Endothelial cell of umbilical vein (primary cell): ENCODE measurements at regions not wholly inside any gene's neighbourhood (a gene's known extent, or its start where the extent isn't known, plus 50 kb on each side); places are given as distances from the start of the nearest gene placed in this dataset.

ENCODE experiments used
- BruUV-seq: library from RNA; stranded (reverse); fragments of 400-500 nt; replicated peaks from 2 replicates; lab custom pipeline; 2021; lab: Mats Ljungman, UMichigan
- CTCF ChIA-PET: fragments of 300-600, 350-600 bp; sonication (Branson Sonifier 250); formaldehyde crosslinking; loops from one replicate; lab custom pipeline; 2021; ENCODE audit warnings: antibody characterized with exemption, inconsistent platforms; lab: Charles Lee
- POLR2A ChIA-PET: fragments of 300-600, 350-600 bp; sonication (Branson Sonifier 250); formaldehyde crosslinking; loops from one replicate; lab custom pipeline; 2021; ENCODE audit warnings: antibody characterized with exemption, inconsistent platforms; lab: Charles Lee
- DNase-seq: peaks from one replicate; pipeline ENCODE4 v3.0.0-alpha.2; 2011; ENCODE audit warnings: low read depth, low spot score
- FAIRE-seq: peaks from 2 replicates; lab custom pipeline; 2011; peaks lifted over from hg19 to GRCh38; lab: Jason Lieb, UNC
- H2AFZ ChIP-seq: 2 replicates; pipeline ENCODE4 v1.6.0; 2012; ENCODE audit warnings: low read depth, low read length, control low read depth, inconsistent platforms
- H3K27ac ChIP-seq: 2 replicates; pipeline ENCODE4 v1.5.1; 2011; ENCODE audit warnings: low read depth, mild to moderate bottlenecking, control low read depth, low read length, moderate library complexity; ENCODE audit not compliant: insufficient read depth
- H3K27me3 ChIP-seq, 2 experiments: 2 replicates each; pipeline versions ENCODE4 v1.6.0 to v1.6.1; 2011; ENCODE audit warnings: low read length in 2 of 2, mixed read lengths in 1 of 2; ENCODE audit not compliant: control insufficient read depth in 2 of 2, insufficient read depth in 2 of 2
- H3K36me3 ChIP-seq, 2 experiments: 2 replicates in 1 of 2; 3 replicates in 1 of 2; pipeline ENCODE4 v1.5.1; 2011; ENCODE audit warnings: low read length in 2 of 2, mild to moderate bottlenecking in 1 of 2, moderate library complexity in 1 of 2; ENCODE audit not compliant: control insufficient read depth in 2 of 2, insufficient read depth in 2 of 2; ENCODE audit errors: extremely low read depth in 1 of 2
- H3K4me1 ChIP-seq: 3 replicates; pipeline ENCODE4 v1.5.1; 2011; ENCODE audit warnings: mild to moderate bottlenecking, low read length; ENCODE audit not compliant: control insufficient read depth, insufficient read depth; ENCODE audit errors: extremely low read depth
- H3K4me2 ChIP-seq: 2 replicates; pipeline ENCODE4 v1.6.1; 2011; ENCODE audit warnings: low read length, control low read depth, mixed read lengths; ENCODE audit not compliant: insufficient read depth
- H3K4me3 ChIP-seq, 3 experiments: fragments of 200-600 bp in 1 of 3; sonication (generic), shearing (Covaris generic) in 1 of 3; replicated peaks in 1 of 3; 2 replicates each; pipeline ENCODE4 v1.5.1; 2011 to 2016; ENCODE audit warnings: control low read depth in 3 of 3, low read length in 3 of 3, mild to moderate bottlenecking in 2 of 3, inconsistent platforms in 1 of 3, low read depth in 1 of 3, moderate library complexity in 1 of 3; ENCODE audit not compliant: insufficient read depth in 1 of 3
- H3K79me2 ChIP-seq: 2 replicates; pipeline ENCODE4 v1.6.0; 2012; ENCODE audit warnings: low read length, inconsistent platforms; ENCODE audit not compliant: control insufficient read depth, insufficient read depth
- H3K9ac ChIP-seq: replicated peaks from 2 replicates; pipeline ENCODE3; 2011; ENCODE audit warnings: low read length, control low read depth; ENCODE audit not compliant: insufficient read depth; ENCODE audit errors: extremely low read depth
- H3K9me1 ChIP-seq: replicated peaks from 3 replicates; pipeline ENCODE4 v1.6.0; 2011; ENCODE audit warnings: mild to moderate bottlenecking, low read length; ENCODE audit not compliant: control insufficient read depth, insufficient read depth; ENCODE audit errors: extremely low read depth
- H3K9me3 ChIP-seq: replicated peaks from 2 replicates; pipeline ENCODE4 v1.5.1; 2012; ENCODE audit warnings: low read length, inconsistent platforms; ENCODE audit not compliant: control insufficient read depth, insufficient read depth
- H4K20me1 ChIP-seq: replicated peaks from 2 replicates; pipeline ENCODE3; 2011; ENCODE audit warnings: mild to moderate bottlenecking, low read length; ENCODE audit not compliant: control insufficient read depth, insufficient read depth; ENCODE audit errors: extremely low read depth
- EZH2 ChIP-seq: IDR thresholded peaks from 2 replicates; pipeline ENCODE4 v1.6.1; 2012; ENCODE audit warnings: borderline replicate concordance, low read depth, mild to moderate bottlenecking, moderate library complexity, low read length, inconsistent platforms; ENCODE audit not compliant: severe bottlenecking
- FOS ChIP-seq: IDR thresholded peaks from 2 replicates; pipeline ENCODE4 v1.6.1; 2011; ENCODE audit warnings: mild to moderate bottlenecking, low read length, moderate library complexity, borderline replicate concordance; ENCODE audit not compliant: insufficient read depth
- GATA2 ChIP-seq: IDR thresholded peaks from 2 replicates; pipeline ENCODE4 v1.7.0; 2011; ENCODE audit warnings: low read depth, mild to moderate bottlenecking, moderate library complexity, mixed read lengths, low read length; ENCODE audit not compliant: insufficient read length, insufficient read depth
- JUN ChIP-seq: IDR thresholded peaks from 2 replicates; pipeline ENCODE4 v1.6.1; 2011; ENCODE audit warnings: borderline replicate concordance, low read depth; ENCODE audit not compliant: insufficient read length, insufficient read depth
- MAX ChIP-seq: IDR thresholded peaks from 2 replicates; pipeline ENCODE4 v1.6.1; 2011; ENCODE audit not compliant: insufficient read depth, insufficient read length
- MYC ChIP-seq: IDR thresholded peaks from one replicate; pipeline ENCODE4 v1.6.1; 2011; ENCODE audit warnings: mild to moderate bottlenecking, low read depth, low read length
- POLR2A ChIP-seq: IDR thresholded peaks from 2 replicates; pipeline ENCODE4 v1.6.1; 2012; ENCODE audit warnings: low read depth, mild to moderate bottlenecking, control low read depth, low read length
- POLR2AphosphoS5 ChIP-seq: IDR thresholded peaks from 2 replicates; pipeline ENCODE4 v1.6.1; 2012; ENCODE audit warnings: low read depth, mild to moderate bottlenecking, control low read depth, low read length, moderate library complexity; ENCODE audit not compliant: insufficient read depth
- dilution Hi-C: fragments of 300-500 bp; cut with MboI; formaldehyde crosslinking; loops from one replicate; pipeline ENCODE4 v1.15.0; 2019; ENCODE audit warnings: low sequenced_read_pairs; ENCODE audit not compliant: extremely low pct_ligation_motif_present
- intact Hi-C: fragments of 100-400 bp; cut with micrococcal nuclease; formaldehyde crosslinking; loops from one replicate; pipeline ENCODE4 v1.10.0; 2022
- TF ChIP-seq, protein P1 (sequence below), 2 donors: IDR thresholded peaks; 1 replicate in 1 of 2; 2 replicates in 1 of 2; pipeline ENCODE4 v1.5.1; 2011; ENCODE audit warnings: low read length in 2 of 2, mild to moderate bottlenecking in 2 of 2, moderate library complexity in 2 of 2, control low read depth in 1 of 2, inconsistent platforms in 1 of 2, low read depth in 1 of 2; ENCODE audit not compliant: insufficient read depth in 1 of 2; ENCODE audit errors: extremely low read depth in 1 of 2

DNA sequence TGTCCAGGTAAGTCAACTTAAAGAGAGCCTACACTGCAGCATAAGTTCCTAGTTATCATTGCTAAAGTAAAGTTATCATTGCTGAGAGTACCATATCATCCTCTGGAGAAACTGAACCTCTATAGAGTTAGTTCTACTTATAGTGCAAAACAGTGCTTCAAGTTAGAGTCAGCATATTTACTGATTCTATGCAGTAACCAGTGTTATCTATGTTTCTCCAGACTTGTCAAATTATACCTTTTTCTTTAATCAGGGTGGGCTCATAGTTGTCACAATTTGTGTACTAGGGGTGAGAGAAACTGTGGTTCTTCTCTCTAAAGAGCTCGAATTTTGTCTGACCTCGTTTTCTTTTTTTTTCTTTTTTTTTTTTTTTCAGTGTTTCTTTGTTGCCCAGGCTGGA, 79.6 kb downstream of the ANXA2R start:
- Histone ChIP-seq H3K9me1 (no peaks in the 10 kb centered on the region), H3K4me1 (no peaks in the 10 kb centered on the region), H2AFZ (no peak overlapping the region), H3K79me2 (no peaks in the 10 kb centered on the region), H3K9me3 (no peaks in the 10 kb centered on the region), H3K4me2 (no peak overlapping the region), H3K9ac (no peak overlapping the region), H3K27ac (no peak overlapping the region), H3K4me3 (no peak overlapping the region), H3K36me3 (no peaks in the 10 kb centered on the region), H3K27me3 (no peaks in the 10 kb centered on the region), H4K20me1 (no peaks in the 10 kb centered on the region)
- dilution Hi-C loops (no loop called here), intact Hi-C loops (no loop called here)
- TF ChIP-seq GATA2: no peak
- no peak for TF ChIP-seq JUN
- no peak for TF ChIP-seq FOS
- no peak for TF ChIP-seq POLR2A
- TF ChIP-seq, protein P1, sequence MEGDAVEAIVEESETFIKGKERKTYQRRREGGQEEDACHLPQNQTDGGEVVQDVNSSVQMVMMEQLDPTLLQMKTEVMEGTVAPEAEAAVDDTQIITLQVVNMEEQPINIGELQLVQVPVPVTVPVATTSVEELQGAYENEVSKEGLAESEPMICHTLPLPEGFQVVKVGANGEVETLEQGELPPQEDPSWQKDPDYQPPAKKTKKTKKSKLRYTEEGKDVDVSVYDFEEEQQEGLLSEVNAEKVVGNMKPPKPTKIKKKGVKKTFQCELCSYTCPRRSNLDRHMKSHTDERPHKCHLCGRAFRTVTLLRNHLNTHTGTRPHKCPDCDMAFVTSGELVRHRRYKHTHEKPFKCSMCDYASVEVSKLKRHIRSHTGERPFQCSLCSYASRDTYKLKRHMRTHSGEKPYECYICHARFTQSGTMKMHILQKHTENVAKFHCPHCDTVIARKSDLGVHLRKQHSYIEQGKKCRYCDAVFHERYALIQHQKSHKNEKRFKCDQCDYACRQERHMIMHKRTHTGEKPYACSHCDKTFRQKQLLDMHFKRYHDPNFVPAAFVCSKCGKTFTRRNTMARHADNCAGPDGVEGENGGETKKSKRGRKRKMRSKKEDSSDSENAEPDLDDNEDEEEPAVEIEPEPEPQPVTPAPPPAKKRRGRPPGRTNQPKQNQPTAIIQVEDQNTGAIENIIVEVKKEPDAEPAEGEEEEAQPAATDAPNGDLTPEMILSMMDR (IDR thresholded peaks at IDR 0.05; ENCODE audit: extremely low read depth in 1 of 2, insufficient read depth in 1 of 2, low read depth in 1 of 2, low read length in 2 of 2): no peak
- TF ChIP-seq MYC: no peak
- TF ChIP-seq POLR2AphosphoS5: no peak
- no peak for TF ChIP-seq MAX
- no peak for TF ChIP-seq EZH2
- BruUV-seq: no TSS peak
- ChIA-PET POLR2A (no interaction called here), CTCF (no interaction called here)
- FAIRE-seq (no peak), DNase-seq (no peak)
